Skeletal muscle tissue (tissue), 3 donors: ENCODE measurements at regions not wholly inside any gene's neighbourhood (a gene's known extent, or its start where the extent isn't known, plus 50 kb on each side); places are given as distances from the start of the nearest gene placed in this dataset.

Experiments used
- H3K27ac ChIP-seq: one replicate; pipeline ENCODE4 v1.7.0; 2013; ENCODE audit warnings: mild to moderate bottlenecking, low read depth, low read length, inconsistent platforms
- H3K27me3 ChIP-seq, 3 donors: one replicate each; pipeline ENCODE4 v1.7.0; 2013; ENCODE audit warnings: low read length in 3 of 3; ENCODE audit not compliant: control insufficient read depth in 3 of 3, insufficient read depth in 3 of 3
- H3K36me3 ChIP-seq, 3 donors: one replicate each; pipeline ENCODE4 v1.7.0; 2013; ENCODE audit warnings: low read length in 3 of 3; ENCODE audit not compliant: control insufficient read depth in 3 of 3, insufficient read depth in 3 of 3
- H3K4me1 ChIP-seq, 3 donors: one replicate each; pipeline ENCODE4 v1.7.0; 2013; ENCODE audit warnings: low read length in 3 of 3, mild to moderate bottlenecking in 3 of 3; ENCODE audit not compliant: control insufficient read depth in 3 of 3, insufficient read depth in 3 of 3
- H3K4me3 ChIP-seq, 3 donors: one replicate each; pipeline ENCODE4 v1.7.0; 2013; ENCODE audit warnings: low read length in 3 of 3
- H3K9ac ChIP-seq, 3 donors: one replicate each; pipeline ENCODE4 v1.7.0; 2013; ENCODE audit warnings: low read length in 3 of 3, mild to moderate bottlenecking in 3 of 3, moderate library complexity in 2 of 3, low read depth in 1 of 3
- H3K9me3 ChIP-seq, 3 donors: one replicate each; pipeline ENCODE4 v1.7.0; 2013; ENCODE audit warnings: low read length in 3 of 3; ENCODE audit not compliant: control insufficient read depth in 3 of 3
- donor health status: Osteomylitis.

- Histone ChIP-seq H3K9me3 (no peaks in the 10 kb centered on the region), H3K9ac (no peak overlapping the region), H3K27me3 (peaks cover 0 to 21% (median 15%) of the 10 kb centered on the region in 3 donors), H3K4me3 (no peak overlapping the region), H3K36me3 (no peaks in the 10 kb centered on the region), H3K27ac (no peak overlapping the region), H3K4me1 (peaks cover 0 to 3% (median 0%) of the 10 kb centered on the region in 3 donors)
These were observed 203.6 kb downstream of the ERMARD start for GRCh38 chr6:169954977-169955376.

GRCh38 chr6:169953686-169954085, 202.3 kb downstream of the ERMARD start:
- no peak overlapping the region for H3K4me3 ChIP-seq
- no peaks in the 10 kb centered on the region for H3K9me3 ChIP-seq
- H3K9ac ChIP-seq, result no peak overlapping the region
- peaks cover 0 to 14% (median 5%) of the 10 kb centered on the region in 3 donors for H3K27me3 ChIP-seq
- no peaks in the 10 kb centered on the region for H3K36me3 ChIP-seq
- peaks cover 0 to 3% (median 0%) of the 10 kb centered on the region in 3 donors for H3K4me1 ChIP-seq
- no peak overlapping the region for H3K27ac ChIP-seq

- Histone ChIP-seq H3K9me3 (no peaks in the 10 kb centered on the region), H3K9ac (no peak overlapping the region), H3K36me3 (no peaks in the 10 kb centered on the region), H3K4me1 (peaks cover 0 to 3% (median 0%) of the 10 kb centered on the region in 3 donors), H3K27me3 (peaks cover 0 to 4% (median 0%) of the 10 kb centered on the region in 3 donors), H3K27ac (no peak overlapping the region), H3K4me3 (no peak overlapping the region)
These were observed 199.1 kb downstream of the ERMARD start for GRCh38 chr6:169950558-169950957.

- Histone ChIP-seq H3K27ac (no peak overlapping the region), H3K4me1 (peaks cover 0 to 3% (median 0%) of the 10 kb centered on the region in 3 donors)
These were observed 198.2 kb downstream of the ERMARD start for GRCh38 chr6:169949511-169950097.

GRCh38 chr6:169946971-169947370, 195.5 kb downstream of the ERMARD start:
- H3K27ac ChIP-seq, result no peak overlapping the region
- no peaks in the 10 kb centered on the region for H3K36me3 ChIP-seq
- H3K9me3 ChIP-seq, result peaks cover 0 to 2% (median 0%) of the 10 kb centered on the region in 3 donors
- H3K9ac ChIP-seq, result no peak overlapping the region
- H3K4me3 ChIP-seq, result no peak overlapping the region
- peaks cover 0 to 3% (median 0%) of the 10 kb centered on the region in 3 donors for H3K4me1 ChIP-seq
- H3K27me3 ChIP-seq, result no peaks in the 10 kb centered on the region

More at GRCh38 chr6:169949511-169950097, 198.2 kb downstream of the ERMARD start:
- Histone ChIP-seq H3K4me3 (no peak overlapping the region), H3K9ac (no peak overlapping the region), H3K36me3 (no peaks in the 10 kb centered on the region), H3K27me3 (no peaks in the 10 kb centered on the region), H3K9me3 (no peaks in the 10 kb centered on the region)

- no peaks in the 10 kb centered on the region for H3K4me1 ChIP-seq
- H3K4me3 ChIP-seq, result no peak overlapping the region
- no peak overlapping the region for H3K9ac ChIP-seq
- no peaks in the 10 kb centered on the region for H3K36me3 ChIP-seq
- H3K27ac ChIP-seq, result no peak overlapping the region
- peaks cover 0 to 2% (median 0%) of the 10 kb centered on the region in 3 donors for H3K9me3 ChIP-seq
- no peaks in the 10 kb centered on the region for H3K27me3 ChIP-seq
These were observed 193.7 kb downstream of the ERMARD start for GRCh38 chr6:169945117-169945516.

GRCh38 chr6:169944415-169944814, 193.0 kb downstream of the ERMARD start:
- Histone ChIP-seq H3K4me3 (no peak overlapping the region), H3K9ac (no peak overlapping the region), H3K4me1 (no peaks in the 10 kb centered on the region), H3K9me3 (peaks cover 0 to 2% (median 0%) of the 10 kb centered on the region in 3 donors), H3K27me3 (peaks cover 0 to 6% (median 0%) of the 10 kb centered on the region in 3 donors), H3K27ac (no peak overlapping the region), H3K36me3 (no peaks in the 10 kb centered on the region)

GRCh38 chr6:169944061-169944337, 192.6 kb downstream of the ERMARD start:
- Histone ChIP-seq H3K4me1 (no peaks in the 10 kb centered on the region), H3K36me3 (no peaks in the 10 kb centered on the region), H3K27me3 (peaks cover 0 to 7% (median 0%) of the 10 kb centered on the region in 3 donors), H3K4me3 (no peak overlapping the region), H3K9me3 (peaks cover 0 to 2% (median 0%) of the 10 kb centered on the region in 3 donors), H3K9ac (no peak overlapping the region), H3K27ac (no peak overlapping the region)

- Histone ChIP-seq H3K9ac (no peak overlapping the region), H3K27ac (no peak overlapping the region), H3K36me3 (no peaks in the 10 kb centered on the region), H3K4me3 (no peak overlapping the region), H3K27me3 (peaks cover 0 to 10% (median under 1%) of the 10 kb centered on the region in 3 donors), H3K4me1 (no peaks in the 10 kb centered on the region), H3K9me3 (peaks cover 0 to 2% (median 0%) of the 10 kb centered on the region in 3 donors)
These were observed 192.0 kb downstream of the ERMARD start for GRCh38 chr6:169943241-169944060.

GRCh38 chr6:169942173-169942572, 190.8 kb downstream of the ERMARD start:
- Histone ChIP-seq H3K4me1 (no peaks in the 10 kb centered on the region), H3K4me3 (no peak overlapping the region), H3K27me3 (peaks cover 4 to 17% (median 7%) of the 10 kb centered on the region in 3 donors), H3K27ac (no peak overlapping the region), H3K9ac (no peak overlapping the region), H3K9me3 (peaks cover 0 to 2% (median 0%) of the 10 kb centered on the region in 3 donors), H3K36me3 (no peaks in the 10 kb centered on the region)
